ENCODE measurements at regions not wholly inside any gene's neighbourhood (a gene's known extent, or its start where the extent isn't known, plus 50 kb on each side); places are given as distances from the start of the nearest gene placed in this dataset.

DNA sequence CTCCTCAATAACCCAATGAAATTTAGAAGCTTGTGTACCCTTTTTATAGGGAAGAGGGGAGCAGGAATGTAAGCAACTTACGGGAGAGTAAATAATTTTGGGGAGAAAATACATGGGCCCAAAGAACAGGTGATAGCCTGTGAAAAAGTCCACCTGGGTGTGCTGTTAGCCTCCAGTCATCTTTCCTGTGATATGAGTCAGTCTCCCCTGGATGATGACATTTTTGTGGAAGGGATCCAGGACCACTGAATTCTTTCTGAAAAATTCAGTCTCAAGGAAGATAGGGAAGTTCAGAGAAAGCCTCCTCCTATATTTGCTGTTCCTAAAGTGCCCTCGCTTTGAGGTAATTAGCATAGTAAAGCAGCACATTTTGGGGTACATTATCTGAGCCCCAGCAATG lies 149.8 kb downstream of the SQOR start:
- Histone ChIP-seq H2BK15ac (ENCODE audit: low read depth, low read length) (no peak overlapping the region), H3K14ac (replicated peaks; ENCODE audit: low read depth, low read length) (no peak overlapping the region), H3K4me1 (ENCODE audit: control insufficient read depth, insufficient read depth, low read length) (no peaks in the 10 kb centered on the region), H3K9me1 (ENCODE audit: insufficient read depth, low read length) (no peaks in the 10 kb centered on the region), H3K27me3 (ENCODE audit: control insufficient read depth, insufficient read depth, low read length) (no peaks in the 10 kb centered on the region; the same call in 1 of the 2 replicates), H2BK120ac (ENCODE audit: low read depth, low read length) (no peak overlapping the region), H3K4me3 (ENCODE audit: insufficient read depth, low read depth, low read length) (no peak overlapping the region), H3K4ac (ENCODE audit: low read depth, low read length) (no peak overlapping the region), H4K91ac (ENCODE audit: insufficient read depth, low read depth, low read length) (no peak overlapping the region), H3K9me3 (ENCODE audit: control insufficient read depth, insufficient read depth, low read length) (no peaks in the 10 kb centered on the region), H3K36me3 (ENCODE audit: control insufficient read depth, insufficient read depth, low read length) (no peaks in the 10 kb centered on the region), H2BK20ac (ENCODE audit: low read depth, low read length) (no peak overlapping the region), H3K56ac (ENCODE audit: extremely low read depth, insufficient read depth, low read length) (no peak overlapping the region), H3K9ac (ENCODE audit: low read depth, low read length) (no peak overlapping the region), H3K23ac (ENCODE audit: low read depth, low read length) (no peak overlapping the region), H4K8ac (ENCODE audit: low read depth in 2 of 2, low read length in 2 of 2) (no peak overlapping the region), H3K27ac (ENCODE audit: insufficient read depth, low read length) (no peak overlapping the region), H2AK9ac (replicated peaks; ENCODE audit: low read depth, low read length, poor library complexity) (no peak overlapping the region), H2BK5ac (ENCODE audit: low read depth, low read length, poor library complexity, severe bottlenecking) (no peak overlapping the region), H3K18ac (ENCODE audit: low read depth, low read length) (no peak overlapping the region), H3K4me2 (ENCODE audit: low read depth, low read length) (no peak overlapping the region), H2AK5ac (ENCODE audit: low read depth, low read length) (no peak overlapping the region), H3K79me1 (ENCODE audit: low read depth in 1 of 2, low read length in 2 of 2) (no peaks in the 10 kb centered on the region), H4K20me1 (ENCODE audit: insufficient read depth, low read length) (no peaks in the 10 kb centered on the region), H2AFZ (replicated peaks; ENCODE audit: low read length, poor library complexity) (no peak overlapping the region), H4K5ac (ENCODE audit: low read depth, low read length) (no peak overlapping the region)
- intact Hi-C loops (cut with micrococcal nuclease) (no loop called here), dilution Hi-C loops (cut with HindIII; ENCODE audit: low sequenced_read_pairs, unreplicated experiment) (no loop called here), in situ Hi-C loops (cut with MboI; ENCODE audit: low sequenced_read_pairs) (no loop called here)
- ATAC-seq (ENCODE audit: low read depth) (no peak), DNase-seq (no peak)
- TF ChIP-seq MAZ (IDR thresholded peaks at IDR 0.05; ENCODE audit: borderline replicate concordance, low read depth, low read length) (no peak), CHD1 (IDR thresholded peaks at IDR 0.05; ENCODE audit: low read depth, low read length) (no peak), RAD21 (IDR thresholded peaks at IDR 0.05; ENCODE audit: low read length) (no peak)
- TF ChIP-seq, protein P1, sequence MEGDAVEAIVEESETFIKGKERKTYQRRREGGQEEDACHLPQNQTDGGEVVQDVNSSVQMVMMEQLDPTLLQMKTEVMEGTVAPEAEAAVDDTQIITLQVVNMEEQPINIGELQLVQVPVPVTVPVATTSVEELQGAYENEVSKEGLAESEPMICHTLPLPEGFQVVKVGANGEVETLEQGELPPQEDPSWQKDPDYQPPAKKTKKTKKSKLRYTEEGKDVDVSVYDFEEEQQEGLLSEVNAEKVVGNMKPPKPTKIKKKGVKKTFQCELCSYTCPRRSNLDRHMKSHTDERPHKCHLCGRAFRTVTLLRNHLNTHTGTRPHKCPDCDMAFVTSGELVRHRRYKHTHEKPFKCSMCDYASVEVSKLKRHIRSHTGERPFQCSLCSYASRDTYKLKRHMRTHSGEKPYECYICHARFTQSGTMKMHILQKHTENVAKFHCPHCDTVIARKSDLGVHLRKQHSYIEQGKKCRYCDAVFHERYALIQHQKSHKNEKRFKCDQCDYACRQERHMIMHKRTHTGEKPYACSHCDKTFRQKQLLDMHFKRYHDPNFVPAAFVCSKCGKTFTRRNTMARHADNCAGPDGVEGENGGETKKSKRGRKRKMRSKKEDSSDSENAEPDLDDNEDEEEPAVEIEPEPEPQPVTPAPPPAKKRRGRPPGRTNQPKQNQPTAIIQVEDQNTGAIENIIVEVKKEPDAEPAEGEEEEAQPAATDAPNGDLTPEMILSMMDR (conservative IDR thresholded peaks at IDR 0.05; ENCODE audit: low read depth, low read length) = no peak
- TF ChIP-seq, protein P2, sequence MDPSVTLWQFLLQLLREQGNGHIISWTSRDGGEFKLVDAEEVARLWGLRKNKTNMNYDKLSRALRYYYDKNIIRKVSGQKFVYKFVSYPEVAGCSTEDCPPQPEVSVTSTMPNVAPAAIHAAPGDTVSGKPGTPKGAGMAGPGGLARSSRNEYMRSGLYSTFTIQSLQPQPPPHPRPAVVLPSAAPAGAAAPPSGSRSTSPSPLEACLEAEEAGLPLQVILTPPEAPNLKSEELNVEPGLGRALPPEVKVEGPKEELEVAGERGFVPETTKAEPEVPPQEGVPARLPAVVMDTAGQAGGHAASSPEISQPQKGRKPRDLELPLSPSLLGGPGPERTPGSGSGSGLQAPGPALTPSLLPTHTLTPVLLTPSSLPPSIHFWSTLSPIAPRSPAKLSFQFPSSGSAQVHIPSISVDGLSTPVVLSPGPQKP (IDR thresholded peaks at IDR 0.05; ENCODE audit: borderline replicate concordance, low read depth, low read length) = no peak
- no TSS peak for BruUV-seq (replicated peaks)
- 57% methylated on average over 1 of the region's 2 CpGs; no CpG with 5 or more reads in 1 of the 2 experiments for WGBS, 2 experiments (ENCODE audit: extremely low coverage in 2 of 2, insufficient read length in 1 of 2)
- ChIA-PET POLR2A (ENCODE audit: unreplicated experiment) (no interaction called here), CTCF (no interaction called here)

Measured in IMR-90 (cell line).